Globus pallidus (tissue), 1 donor: ENCODE measurements at regions not wholly inside any gene's neighbourhood (a gene's known extent, or its start where the extent isn't known, plus 50 kb on each side); places are given as distances from the start of the nearest gene placed in this dataset.

Source experiments
- DNase-seq: peaks from one replicate; pipeline ENCODE4 v3.0.0-alpha.2; 2015; ENCODE audit warnings: low spot score

GRCh38 chr2:236932831-236933361 is 152.8 kb upstream of the COPS8 start:
- no peak for DNase-seq

GRCh38 chr2:236934166-236934565 is 151.5 kb upstream of the COPS8 start:
- DNase-seq = no peak

- DNase-seq = no peak
Measured at GRCh38 chr2:236934656-236935055, 151.0 kb upstream of the COPS8 start.

- no peak for DNase-seq
Measured at GRCh38 chr2:236935083-236935482, 150.6 kb upstream of the COPS8 start.

GRCh38 chr2:236935631-236936445 is 149.9 kb upstream of the COPS8 start:
- no peak for DNase-seq

GRCh38 chr2:236936446-236936940 is 149.2 kb upstream of the COPS8 start:
- DNase-seq = no peak

GRCh38 chr2:236938126-236938525 is 147.6 kb upstream of the COPS8 start:
- DNase-seq = no peak

GRCh38 chr2:236939271-236939670 is 146.4 kb upstream of the COPS8 start:
- DNase-seq = no peak

GRCh38 chr2:236939721-236940231 is 145.9 kb upstream of the COPS8 start:
- DNase-seq = no peak

GRCh38 chr2:236940497-236940896 is 145.2 kb upstream of the COPS8 start:
- DNase-seq = no peak

- DNase-seq = no peak
Measured at GRCh38 chr2:236940916-236941520, 144.7 kb upstream of the COPS8 start.

GRCh38 chr2:236941551-236941950 is 144.1 kb upstream of the COPS8 start:
- no peak for DNase-seq

- DNase-seq = no peak
Measured at GRCh38 chr2:236942554-236942953, 143.1 kb upstream of the COPS8 start.

- no peak for DNase-seq
Measured at GRCh38 chr2:236943068-236943467, 142.6 kb upstream of the COPS8 start.

- DNase-seq = no peak
Measured at GRCh38 chr2:236943841-236944513, 141.7 kb upstream of the COPS8 start.

GRCh38 chr2:236944561-236944960 is 141.1 kb upstream of the COPS8 start:
- DNase-seq = no peak

- no peak for DNase-seq
Measured at GRCh38 chr2:236945431-236946016, 140.2 kb upstream of the COPS8 start.

GRCh38 chr2:236946871-236947270 is 138.8 kb upstream of the COPS8 start:
- DNase-seq = no peak

- no peak for DNase-seq
Measured at GRCh38 chr2:236947294-236947693, 138.4 kb upstream of the COPS8 start.

- DNase-seq = no peak
Measured at GRCh38 chr2:236947896-236948295, 137.8 kb upstream of the COPS8 start.

GRCh38 chr2:236949089-236949905 is 136.4 kb upstream of the COPS8 start:
- no peak for DNase-seq
